HG02970 (cell line): ENCODE measurements at regions not wholly inside any gene's neighbourhood (a gene's known extent, or its start where the extent isn't known, plus 50 kb on each side); places are given as distances from the start of the nearest gene placed in this dataset.

Experiments used
- ATAC-seq: cut with Tn5 transposase; IDR thresholded peaks from one replicate; pipeline ENCODE4 v1.9.1; 2021; ENCODE audit warnings: mild to moderate bottlenecking, moderate library complexity, moderate number of reproducible peaks; ENCODE audit not compliant: unreplicated experiment, low FRiP score

DNA sequence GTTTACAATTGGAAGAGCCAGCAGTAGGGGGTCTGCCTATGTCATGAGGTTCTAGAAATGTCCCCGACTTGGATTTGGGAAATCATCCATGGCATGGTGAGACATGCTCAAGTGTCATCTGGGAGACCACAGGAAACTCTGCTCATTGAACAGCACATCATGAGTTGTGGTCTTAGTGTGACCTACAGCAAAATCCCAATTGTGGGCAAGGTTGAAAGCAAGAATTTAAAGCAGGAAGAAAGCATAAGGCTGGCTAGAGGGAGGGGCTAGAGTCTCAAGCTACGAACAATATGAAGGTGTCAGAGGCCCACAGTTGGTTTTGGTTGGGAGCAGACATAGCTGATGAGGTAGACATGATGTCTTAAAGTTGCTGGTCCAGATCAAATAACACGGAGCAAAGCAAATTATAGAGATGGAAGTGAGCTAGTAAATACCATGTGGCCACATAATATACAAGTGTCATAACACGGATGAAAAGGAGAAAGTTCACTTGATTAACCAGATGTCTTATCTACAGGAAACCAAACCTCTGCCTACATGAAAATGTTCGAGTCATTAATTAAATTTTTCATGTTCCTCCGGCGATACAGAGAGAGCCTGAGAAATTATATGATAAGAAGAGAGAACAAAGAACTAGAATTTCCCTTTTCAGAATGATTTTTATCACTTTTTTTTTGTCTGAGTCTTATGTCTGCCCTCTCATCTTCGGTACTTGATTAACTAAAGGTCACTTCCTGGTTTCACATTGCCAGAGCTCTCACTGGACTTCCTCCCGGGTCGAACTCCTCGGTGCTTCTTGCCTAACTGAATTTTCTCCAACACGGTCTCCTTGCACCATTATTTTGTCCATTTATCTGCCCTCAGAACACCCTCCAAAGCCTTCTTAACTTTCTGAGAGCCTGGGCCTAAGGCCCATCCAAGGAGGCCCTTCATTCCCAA lies 67.5 kb upstream of the DUSP10 start:
- no peak for ATAC-seq

GRCh38 chr1:221806984-221807383 lies 65.1 kb upstream of the DUSP10 start:
- no peak for ATAC-seq

DNA sequence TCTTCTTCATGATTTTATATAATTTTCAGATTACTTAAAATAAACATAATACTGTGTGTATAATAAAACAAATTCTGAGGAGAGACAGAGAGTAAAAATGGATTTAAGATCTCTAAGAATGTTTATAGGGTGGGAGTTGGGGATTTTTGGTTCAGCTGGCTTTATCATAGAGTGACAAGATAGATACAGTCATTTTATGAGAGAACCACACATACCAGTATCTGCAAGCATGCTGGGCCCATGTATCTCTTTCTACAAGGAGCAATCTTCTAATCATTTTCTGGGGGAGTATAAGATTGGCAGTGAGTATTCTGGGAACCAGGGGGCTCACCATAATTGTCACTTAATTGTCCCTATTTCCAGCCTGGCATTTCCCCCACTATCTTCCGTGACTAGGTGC lies 64.3 kb upstream of the DUSP10 start:
- ATAC-seq, result no peak

DNA sequence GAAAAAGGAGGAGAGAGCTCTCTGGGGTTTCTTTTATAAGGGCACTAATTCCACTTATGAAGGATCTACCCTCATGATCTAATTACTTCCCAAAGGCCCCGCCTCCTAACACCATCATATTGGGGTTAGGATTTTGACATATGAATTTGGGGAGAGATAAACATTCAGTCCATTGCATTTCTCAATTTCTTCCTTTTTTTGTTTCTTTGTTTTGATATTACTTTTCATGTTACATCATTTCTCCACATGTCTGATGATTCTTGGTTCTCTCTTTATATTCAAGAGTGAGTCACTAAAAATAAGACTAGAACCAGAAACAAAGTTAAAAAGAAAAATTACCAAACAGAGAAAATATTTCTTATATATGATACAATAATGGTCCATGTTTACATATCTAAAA lies 63.2 kb upstream of the DUSP10 start:
- ATAC-seq, result no peak

DNA sequence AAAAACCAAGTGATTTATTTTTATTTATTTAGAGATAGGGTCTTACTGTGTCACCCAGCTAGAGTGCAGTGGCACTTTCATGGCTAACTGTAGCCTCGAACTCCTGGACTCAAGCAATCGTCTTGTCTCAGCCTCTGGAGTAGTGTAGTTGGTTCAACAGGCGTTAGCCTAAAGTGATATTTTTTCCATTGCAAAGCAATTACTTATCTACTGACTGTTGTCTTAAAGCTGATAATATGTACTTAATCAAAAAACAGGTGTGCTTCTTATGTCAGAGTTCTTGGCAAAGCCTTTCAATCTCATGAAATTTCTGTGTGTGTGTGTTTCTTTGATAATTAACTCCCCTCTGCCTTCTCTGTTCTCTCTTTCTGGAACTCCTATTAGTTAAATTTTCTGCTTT lies 62.4 kb upstream of the DUSP10 start:
- no peak for ATAC-seq

DNA sequence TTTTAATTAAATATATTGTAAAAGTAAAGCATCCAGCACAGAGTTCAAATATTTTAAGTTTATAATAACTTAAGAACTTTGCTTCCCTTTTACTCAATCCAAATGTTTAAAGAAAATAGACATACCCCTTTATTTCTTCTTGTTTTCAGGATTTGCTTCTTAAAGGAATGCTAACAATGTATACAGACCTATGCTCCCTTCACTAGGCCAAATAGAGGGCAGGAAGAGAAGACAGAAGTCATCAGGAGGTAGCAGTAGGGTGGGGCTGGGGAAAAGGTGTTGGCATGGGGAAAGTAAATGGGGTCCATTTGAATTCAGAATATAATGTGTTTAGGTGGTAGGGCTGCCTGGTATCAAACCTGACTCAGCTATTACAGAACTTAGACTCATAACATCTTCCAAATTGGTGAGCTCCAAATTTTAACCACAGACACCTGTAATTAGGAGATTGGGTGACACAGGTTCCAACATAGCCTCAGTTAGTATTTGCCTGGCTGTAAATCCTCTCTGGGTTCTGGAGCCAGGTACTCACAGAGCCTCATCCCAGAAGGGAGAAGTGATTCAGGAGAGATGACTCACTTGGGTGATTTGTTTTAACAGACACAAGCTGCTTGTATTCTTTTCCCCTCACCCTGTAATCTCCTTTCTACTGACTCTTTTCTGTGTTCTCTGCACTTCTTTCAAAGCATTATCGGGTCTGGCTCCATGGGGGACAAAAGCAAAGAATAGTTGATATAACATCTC lies 60.1 kb upstream of the DUSP10 start:
- ATAC-seq, result no peak

DNA sequence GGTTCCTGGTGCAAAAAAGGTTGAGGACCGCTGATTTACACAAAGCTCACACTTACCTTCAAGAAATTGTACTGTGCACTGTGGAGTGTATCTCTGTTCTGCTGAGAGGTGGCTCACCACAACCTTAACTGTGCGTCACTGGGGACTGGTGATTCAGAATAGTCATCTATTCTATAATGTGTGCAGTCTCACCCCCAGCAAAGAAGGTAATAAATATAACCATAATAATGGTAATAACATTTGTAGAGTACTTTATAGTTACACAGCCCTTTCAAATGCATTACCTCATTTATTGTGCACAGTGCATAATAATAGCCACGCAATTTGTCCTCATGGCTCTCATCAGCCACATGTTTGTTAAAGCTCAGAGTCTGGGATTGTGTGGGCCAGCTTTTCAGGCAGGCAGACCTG lies 59.4 kb upstream of the DUSP10 start:
- ATAC-seq, result no peak

- ATAC-seq, result no peak
Observed at GRCh38 chr1:221800831-221801230, 58.9 kb upstream of the DUSP10 start.

GRCh38 chr1:221797506-221797905 lies 55.6 kb upstream of the DUSP10 start:
- ATAC-seq, result no peak

GRCh38 chr1:221796700-221797099 lies 54.8 kb upstream of the DUSP10 start:
- no peak for ATAC-seq

DNA sequence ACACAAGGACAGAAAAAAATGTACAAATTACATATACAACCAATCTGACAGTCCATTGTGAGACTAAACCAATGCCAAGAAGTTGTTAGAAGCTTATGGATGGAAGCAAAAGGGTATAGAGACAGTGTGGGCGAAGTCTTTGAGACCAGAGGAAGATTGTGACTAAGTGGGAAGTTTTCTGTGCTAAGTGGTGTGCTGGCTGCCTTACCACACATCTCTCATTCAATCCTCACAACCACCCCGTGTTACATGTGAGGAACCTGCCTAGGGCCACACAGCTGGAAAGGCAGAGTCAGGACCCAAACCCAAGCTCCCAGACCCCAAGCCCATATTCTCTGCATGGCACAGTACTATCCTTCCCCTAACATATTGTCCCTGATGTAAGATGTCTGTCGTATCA lies 53.5 kb upstream of the DUSP10 start:
- ATAC-seq, result no peak

- no peak for ATAC-seq
Observed at GRCh38 chr1:221794935-221795334, 53.0 kb upstream of the DUSP10 start.

DNA sequence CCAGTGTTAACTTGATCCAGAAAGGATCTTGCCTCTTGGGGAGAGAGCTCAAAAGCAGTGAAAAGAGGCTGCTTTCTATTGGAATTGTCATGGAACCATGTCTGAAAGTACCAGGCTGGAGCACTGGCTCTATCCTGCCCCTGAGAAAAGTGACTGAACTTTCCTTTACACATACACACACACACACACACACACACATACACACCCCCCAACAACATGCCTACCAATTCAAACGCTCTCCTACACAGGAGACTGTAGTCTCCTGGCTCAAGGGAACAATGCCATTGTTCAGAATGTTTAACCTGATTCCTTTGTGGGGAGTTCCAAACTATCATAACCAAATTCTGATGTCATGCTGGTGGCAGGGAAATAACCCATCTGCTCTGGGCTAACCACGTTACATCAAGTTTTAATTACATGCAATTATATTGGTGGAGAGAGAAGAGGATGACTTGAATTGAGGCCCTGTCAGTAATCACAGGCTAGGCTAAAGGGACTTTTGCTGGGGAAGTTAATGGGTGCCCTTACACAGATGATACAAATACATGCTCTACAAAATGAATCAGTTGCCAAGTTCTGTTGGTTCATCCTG lies 52.3 kb upstream of the DUSP10 start:
- peak; percentile 63 for ATAC-seq

DNA sequence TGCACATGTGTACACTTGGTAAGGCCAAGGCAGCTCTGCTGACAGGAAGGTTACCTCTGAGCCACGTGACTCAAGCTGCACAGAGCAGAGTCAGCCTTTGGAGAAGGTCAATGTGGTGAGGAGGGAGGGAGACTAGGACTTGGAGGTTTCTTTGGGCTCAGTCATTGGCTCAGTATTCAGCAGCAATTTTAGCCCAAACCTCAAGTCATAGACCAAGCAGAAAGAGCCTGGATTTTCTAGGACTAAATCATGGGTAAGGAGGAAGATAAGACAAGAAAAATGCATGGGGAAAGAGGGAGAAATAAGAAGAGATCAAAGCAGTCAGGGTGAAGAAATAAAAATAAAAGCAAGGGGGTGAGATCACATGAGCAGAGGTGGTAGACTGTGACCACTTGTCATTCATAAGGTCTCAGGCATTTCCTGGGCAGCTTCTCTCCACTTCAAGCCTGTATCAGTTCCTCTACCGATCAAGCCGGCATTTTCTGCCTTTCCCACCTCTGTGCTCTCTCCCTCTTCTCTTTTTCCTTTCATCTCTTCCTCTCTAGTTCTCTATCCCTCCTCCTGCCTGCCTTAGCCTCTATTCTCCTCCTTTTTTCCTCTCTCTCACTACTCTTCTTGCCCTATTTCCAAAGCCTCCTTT lies 51.7 kb upstream of the DUSP10 start:
- ATAC-seq, result peak; percentile 59

- no peak for ATAC-seq
Observed at GRCh38 chr1:221791846-221792245, 50.0 kb upstream of the DUSP10 start.
